NCI-H69 (cell line): ENCODE measurements at regions not wholly inside any gene's neighbourhood (a gene's known extent, or its start where the extent isn't known, plus 50 kb on each side); places are given as distances from the start of the nearest gene placed in this dataset.

ENCODE experiments used
- DNase-seq: peaks from one replicate; lab custom pipeline; 2025; lab: John Stamatoyannopoulos, UW

GRCh38 chr4:60020389-60020788 lies 1179.7 kb upstream of the ADGRL3 start:
- no peak for DNase-seq

DNA sequence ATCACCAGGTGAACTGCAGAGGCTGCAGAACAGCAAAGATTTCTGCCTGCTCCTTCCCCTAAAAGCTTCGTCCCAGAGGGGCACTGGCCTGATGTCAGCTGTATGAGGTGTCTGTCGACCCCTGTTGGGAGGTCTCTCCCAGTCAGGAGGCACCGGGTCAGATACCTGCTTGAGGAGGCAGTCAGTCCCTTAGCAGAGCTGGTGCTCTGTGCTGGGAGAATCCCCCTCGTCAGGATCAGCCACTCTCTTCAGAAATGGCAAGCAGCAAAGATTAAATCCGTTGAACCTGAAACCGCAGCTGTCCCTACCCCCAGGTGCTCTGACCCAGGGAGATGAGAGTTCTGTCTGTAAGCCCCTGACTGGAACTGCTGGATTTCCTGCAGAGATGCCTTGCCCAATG lies 1166.3 kb upstream of the ADGRL3 start:
- DNase-seq: peak; percentile 58

DNA sequence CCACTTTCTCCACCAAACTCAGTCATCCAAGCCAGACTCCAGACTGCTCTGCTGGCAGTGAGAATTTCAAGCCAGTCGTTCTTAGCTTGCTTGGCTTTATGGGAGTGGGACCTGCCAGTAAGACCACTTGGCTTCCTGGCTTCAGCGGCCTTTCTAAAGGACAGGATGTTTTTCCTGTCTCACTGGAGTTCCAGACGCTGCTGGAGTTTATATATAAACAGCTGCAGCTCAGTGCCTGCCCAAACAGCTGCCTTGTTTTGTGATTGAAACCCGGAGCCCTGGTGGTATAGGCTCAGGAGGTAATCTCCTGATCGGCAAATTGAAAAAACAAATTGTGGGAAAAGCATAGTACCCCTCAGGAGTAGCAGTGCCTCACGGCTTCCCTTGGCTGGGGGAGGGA lies 1165.8 kb upstream of the ADGRL3 start:
- DNase-seq: peak; percentile 66

DNA sequence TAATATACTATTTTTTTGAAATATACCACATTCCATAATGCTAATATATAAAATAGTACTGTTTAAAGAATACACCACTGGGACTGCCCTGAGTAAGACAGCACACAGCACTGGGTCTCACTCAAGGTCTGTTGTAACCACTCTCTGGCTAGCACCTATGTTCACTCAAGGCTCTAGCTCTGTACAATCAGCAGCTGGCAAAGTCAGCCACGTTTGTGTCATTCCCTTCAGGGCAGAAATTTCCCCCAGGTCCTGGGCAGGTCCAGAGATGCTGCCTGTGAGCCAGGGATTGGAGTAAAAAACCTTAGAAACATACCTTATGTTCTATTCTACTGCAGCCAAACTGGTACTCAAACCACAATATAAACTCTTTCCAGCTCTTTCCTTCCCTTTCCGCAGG lies 1160.2 kb upstream of the ADGRL3 start:
- DNase-seq: no peak

DNA sequence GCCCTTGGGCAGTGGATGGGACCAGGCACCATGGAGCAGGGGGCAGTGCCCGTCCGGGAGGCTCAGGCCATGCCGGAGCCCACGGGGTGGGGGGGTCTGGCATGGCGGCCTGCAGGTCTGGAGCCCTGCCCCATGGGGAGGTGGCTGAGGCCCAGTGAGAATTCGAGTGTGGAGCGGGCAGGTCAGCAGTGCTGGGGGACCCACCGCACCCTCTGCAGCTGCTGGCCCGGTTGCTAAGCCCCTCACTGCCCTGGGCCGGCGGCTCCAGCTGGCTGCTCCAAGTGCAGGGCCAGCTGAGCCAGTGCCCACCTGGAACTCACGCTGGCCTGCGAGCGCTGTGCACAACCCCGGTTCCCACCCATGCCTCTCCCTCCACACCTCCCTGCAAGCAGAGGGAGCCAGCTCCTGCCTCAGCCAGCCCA lies 1157.9 kb upstream of the ADGRL3 start:
- no peak for DNase-seq

GRCh38 chr4:60042941-60043340 lies 1157.2 kb upstream of the ADGRL3 start:
- DNase-seq: no peak

DNA sequence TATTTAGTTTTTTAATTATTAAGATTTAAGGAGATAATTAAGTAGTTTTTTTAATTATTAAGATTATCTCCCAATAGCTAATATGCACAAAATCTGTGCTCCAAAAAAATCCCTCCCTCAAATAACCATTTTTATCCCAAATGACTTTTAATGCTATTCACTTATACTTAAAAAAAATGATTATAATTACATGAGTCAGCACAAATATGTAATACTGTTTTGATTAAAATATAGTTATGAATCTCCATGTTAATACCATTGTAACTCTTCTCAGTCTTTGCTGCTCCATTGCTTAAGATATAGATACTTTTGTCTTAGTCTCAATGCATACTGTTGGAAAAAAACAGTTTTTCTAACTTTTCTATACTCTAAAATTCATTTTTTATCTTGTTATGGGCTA lies 1121.1 kb upstream of the ADGRL3 start:
- no peak for DNase-seq

DNA sequence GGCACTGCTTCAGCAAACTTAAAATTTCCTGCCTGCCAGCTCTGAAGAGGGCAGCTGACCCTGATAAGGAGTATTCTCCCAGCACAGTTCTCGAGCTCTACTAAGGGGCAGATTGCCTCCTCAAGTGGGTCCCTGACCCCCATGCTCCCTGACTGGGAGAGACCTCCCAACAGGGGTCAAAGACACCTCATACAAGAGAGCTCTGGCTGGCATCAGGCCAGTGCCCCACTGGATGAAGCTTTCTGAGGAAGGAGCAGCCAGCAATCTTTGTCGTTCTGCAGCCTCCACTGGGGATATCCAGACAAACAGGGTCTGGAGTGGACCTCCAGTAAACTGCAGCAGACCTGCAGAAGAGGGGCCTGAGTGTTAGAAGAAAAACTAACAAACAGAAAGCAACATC lies 1118.3 kb upstream of the ADGRL3 start:
- DNase-seq: no peak

- no peak for DNase-seq
Measured at GRCh38 chr4:60088807-60089486, 1111.2 kb upstream of the ADGRL3 start.

DNA sequence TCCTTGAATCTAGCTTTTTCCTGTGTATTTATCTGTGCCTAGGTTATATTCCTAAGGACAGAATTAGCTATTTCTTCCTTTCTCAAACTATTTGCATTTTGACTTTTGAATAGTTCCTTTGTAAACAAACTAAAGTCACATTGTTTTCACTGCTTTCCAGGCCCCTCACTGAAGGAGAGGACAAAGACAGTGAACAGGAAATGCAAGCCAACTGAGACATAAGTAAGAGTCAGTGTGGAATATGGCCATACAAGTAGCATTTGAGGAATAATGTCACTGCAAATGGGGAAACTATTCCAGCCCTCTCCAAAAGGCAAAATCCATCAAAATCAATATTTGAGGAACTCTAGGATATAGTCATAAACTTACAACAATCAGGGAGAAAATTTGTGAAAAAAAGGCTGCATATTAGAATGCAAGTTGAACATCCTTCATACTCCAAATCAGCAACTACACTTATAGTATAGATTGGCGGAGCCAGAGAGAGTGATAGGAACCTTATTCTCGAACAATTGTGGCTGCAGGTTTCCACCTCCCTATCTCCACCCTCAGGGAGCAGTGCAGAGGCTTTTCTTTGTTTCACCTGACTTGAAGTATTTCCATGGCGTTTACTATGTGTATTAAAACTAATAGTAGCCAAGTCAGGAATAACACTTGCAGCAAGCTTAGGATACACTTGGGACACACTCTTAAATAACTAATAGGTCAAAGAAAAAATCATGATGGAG lies 1110.4 kb upstream of the ADGRL3 start:
- no peak for DNase-seq

DNA sequence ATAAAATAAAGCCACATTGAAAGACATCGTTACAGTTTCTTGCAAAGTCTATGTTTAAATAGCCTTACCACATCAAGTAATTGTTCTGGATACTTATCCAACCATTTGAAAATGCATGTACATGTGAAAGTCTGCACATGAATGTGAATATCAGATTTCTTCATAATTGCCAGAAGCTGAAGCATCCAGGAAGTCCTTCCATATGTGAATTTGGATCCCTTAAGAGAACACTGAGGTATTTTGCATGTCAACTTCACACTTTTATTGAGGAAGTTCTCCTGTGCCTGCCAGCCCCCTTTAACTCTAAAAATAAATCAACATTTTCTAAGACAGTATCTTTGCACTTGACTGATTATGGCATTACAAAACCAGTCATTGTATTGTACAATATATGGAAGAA lies 1103.5 kb upstream of the ADGRL3 start:
- no peak for DNase-seq

GRCh38 chr4:60116592-60116991 lies 1083.5 kb upstream of the ADGRL3 start:
- DNase-seq: no peak

DNA sequence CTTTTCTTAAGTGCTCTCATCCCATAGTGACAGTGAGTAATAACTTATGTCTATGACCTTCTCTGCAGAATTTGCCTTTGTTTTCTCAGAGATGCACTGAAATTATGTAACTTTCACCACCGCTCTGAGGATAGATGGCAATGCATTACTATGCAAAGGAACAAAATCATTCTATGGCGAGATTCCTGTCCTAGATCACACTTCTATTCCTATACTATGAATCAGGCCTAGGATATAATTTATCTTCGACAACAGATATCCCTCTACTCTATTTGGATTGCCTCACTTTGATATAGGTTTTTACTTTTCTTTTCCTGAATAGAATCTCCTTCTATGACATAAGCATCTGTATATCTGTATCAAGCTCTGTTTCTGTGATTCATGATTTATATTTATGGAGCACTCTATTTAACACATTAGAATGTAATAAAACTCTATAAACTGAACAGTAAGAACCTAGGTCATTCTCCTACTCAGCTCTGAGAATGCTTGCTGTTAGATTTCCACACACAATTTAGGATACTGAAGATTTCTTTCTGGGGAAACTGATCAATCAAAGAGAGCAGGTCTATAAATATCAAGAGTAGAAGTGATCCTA lies 1082.3 kb upstream of the ADGRL3 start:
- DNase-seq: no peak

DNA sequence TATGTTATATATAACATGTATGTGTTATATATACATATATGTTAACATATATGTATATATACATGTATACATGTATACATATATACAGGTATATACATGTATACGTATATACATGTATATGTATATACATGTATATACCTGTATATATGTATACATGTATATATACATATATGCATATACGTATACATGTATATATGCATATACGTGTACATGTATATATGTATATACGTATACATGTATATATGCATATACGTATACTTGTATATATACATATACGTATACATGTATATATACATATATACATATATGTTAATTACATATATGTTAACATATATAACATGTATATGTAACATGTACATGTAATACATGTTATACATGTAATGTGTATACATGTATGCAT lies 1077.3 kb upstream of the ADGRL3 start:
- no peak for DNase-seq

DNA sequence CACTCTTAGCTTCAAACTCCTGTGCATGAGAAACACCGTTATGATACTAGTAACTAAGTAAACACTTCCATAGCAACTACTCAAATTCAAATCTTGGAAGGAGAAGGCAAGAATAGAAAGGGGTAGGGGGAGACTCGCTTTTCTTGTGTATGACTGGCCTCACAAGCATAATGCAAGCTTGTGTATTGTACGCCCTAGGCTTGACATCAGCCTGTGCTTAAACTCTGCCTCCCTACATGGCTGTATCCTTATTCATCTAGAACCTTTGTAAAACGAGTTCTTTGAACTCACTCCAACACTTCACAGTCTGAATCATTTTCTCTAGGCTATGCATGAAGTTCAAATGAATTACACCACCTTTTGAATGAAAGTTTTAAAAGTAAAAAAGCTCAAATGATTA lies 1071.2 kb upstream of the ADGRL3 start:
- DNase-seq: no peak

DNA sequence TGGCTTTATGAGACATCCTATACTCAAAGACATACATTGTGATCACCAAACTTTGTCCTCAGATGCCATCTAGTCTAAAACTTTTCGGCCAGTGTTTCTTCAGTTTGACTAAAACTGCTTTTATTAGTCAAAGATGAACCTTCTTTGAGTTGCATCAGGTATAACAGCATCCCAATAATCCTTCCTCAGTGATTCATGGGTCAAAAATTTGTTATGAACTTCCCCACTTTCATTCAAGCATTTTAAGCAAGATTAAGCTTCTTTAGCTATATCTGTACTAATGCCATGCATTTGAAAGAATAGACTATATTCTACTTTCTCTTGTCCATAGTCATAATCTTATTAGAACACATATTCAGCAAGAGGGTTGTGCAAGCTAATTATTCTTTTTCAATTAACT lies 1070.4 kb upstream of the ADGRL3 start:
- no peak for DNase-seq

GRCh38 chr4:60133375-60133774 lies 1066.8 kb upstream of the ADGRL3 start:
- DNase-seq: no peak

GRCh38 chr4:60134099-60134498 lies 1066.0 kb upstream of the ADGRL3 start:
- no peak for DNase-seq

- DNase-seq: no peak
Measured at GRCh38 chr4:60155088-60155487, 1045.0 kb upstream of the ADGRL3 start.

DNA sequence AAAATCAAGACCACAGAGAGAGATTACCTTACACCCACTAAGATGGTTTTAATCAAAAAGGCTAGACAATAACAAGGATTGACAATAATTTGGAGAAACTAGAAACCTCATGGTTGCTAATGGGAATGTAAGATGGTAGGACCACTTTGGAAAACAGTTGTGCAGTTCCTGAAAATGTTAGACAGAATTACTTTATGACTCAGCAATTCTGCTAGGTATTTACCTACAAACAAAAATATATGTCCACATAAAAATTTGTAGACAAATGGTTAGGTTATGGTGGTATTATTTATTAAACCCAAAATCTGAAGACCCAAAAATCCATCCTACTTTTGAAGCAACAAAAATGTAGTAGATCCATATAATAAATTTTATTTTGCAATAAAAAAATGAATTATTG lies 1027.0 kb upstream of the ADGRL3 start:
- DNase-seq: no peak

DNA sequence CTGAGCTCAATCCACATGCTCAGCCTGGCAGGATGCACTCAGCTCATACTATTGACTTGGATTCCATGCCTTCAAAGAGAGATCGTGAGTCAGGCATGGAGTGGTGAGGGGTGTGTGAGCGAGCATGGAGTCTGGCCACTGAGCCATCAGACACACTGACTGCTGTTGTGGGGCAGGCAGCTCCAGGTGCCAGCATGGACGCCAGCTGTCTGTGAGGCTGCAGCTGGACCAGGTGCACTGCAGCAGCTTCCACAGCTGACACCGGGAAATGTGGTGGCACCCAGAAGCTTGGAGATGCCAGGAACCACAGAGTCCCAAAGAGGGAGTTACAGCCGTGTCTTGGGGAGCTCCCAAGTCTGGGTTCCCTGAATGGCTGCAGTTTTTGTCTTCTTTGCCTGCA lies 1026.4 kb upstream of the ADGRL3 start:
- DNase-seq: no peak

DNA sequence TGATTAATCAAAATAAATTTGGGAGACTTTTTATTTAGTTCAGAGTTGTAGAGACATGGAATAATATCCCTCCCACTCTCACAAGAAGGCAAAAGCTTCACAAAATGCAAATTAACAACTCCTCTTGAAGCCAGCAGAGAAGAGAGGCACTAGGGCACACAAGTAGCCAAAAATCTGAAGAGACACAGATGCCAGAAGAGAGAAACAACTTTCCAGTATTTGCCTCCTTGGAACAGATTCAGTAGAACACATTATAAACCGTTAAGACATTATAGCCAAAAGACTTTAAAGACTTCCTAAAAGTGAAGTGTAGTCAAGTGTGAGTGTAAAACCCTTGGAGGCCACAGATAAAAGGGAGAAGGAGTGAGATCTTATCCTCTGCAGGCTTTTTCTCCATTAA lies 1024.9 kb upstream of the ADGRL3 start:
- DNase-seq: no peak

- no peak for DNase-seq
Measured at GRCh38 chr4:60187428-60187827, 1012.7 kb upstream of the ADGRL3 start.

DNA sequence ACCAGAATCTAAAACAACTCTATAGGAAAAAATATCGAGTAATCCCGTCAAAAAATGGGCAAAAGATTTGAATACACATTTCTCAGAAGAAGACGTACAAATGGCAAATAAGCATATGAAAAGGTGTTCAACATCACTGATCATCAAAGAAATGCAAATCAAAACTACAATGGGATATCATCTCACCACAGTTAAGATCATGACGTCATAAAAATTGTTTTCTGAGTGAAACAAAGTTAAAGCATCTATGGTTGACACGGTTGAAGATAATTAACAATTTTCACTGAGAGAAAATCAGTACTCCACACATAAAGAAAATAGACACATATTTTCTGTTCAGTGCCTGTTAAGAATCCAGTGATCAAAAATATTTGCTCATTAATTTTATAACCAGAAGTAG lies 1010.8 kb upstream of the ADGRL3 start:
- no peak for DNase-seq
